ENCODE measurements at regions not wholly inside any gene's neighbourhood (a gene's known extent, or its start where the extent isn't known, plus 50 kb on each side); places are given as distances from the start of the nearest gene placed in this dataset.
"Not testable (repeated sequence)": the region's sequence is repeated elsewhere in the genome, so short reads cannot be mapped to it uniquely, and the experiment has no call there.

DNA sequence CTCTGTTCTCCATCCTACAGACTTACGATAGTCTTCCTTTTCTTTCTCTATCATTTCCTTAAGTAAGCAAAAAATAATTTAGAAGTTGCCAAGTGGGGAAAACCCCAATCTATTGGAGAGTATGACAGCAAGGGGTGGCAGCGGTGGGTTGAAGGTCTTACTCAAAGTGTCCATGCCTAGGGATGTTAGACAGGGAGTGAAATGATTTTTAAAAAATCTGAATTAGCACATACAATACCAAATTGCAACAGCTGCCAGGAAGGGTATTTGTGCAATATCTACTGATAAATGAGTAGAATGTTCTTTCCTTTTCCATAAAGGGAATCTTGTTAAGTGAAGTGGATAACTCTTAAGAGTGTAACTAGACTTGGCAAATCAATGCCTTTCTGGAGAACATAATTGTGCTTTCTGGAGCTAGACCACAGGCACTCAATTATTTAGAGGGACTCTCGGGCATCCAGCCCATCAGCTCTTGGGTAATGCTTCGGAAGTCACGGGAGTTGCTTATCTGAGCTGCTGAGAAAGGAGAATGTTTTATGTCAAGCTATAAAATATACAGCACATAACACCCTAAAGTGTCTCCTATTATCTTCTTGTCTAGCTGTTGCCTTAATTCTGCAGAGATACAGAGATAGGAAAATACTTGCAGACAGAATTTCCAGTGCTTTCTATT, 151.5 kb downstream of the KCNJ2 start:
- peak; percentile 64 for DNase-seq (ENCODE audit: low read depth, low spot score)

DNA sequence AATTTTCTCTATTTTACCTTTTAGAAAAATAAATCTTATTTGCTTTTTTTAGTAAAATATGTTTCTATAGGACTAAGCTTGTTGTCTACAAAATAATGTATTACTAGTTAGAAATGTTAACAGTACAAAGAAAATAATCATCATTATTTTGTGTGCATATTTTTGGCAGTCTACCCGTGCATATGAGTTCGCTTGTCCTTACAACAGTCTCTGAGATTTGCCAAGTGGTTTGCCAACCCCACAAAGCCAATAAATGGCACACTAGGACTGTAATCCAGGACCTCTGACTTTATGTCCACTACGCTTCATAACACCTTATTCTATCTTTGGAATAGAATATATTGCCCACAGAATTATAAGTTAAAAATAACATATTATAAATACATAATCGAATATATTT, 152.0 kb downstream of the KCNJ2 start:
- DNase-seq (ENCODE audit: low read depth, low spot score): no peak

DNA sequence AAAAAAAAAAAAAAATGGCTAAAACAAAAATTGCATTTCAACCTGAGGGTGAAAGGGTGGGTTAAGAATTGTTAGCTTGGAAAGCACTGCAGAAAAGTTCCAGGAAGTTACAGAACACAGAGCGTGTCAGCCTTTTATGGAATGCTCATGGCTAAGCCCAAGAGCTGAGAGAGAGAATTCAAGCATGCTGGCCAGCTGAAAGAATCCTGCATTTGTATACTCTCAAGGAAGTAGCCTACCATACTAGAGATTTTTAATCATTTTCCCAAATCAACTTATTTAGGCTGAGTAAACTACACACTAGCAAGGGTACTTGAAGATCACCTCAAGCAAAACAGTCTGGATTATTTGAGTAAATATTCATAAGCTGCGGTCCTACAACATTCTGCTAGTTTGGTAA, 153.9 kb downstream of the KCNJ2 start:
- no peak for DNase-seq (ENCODE audit: low read depth, low spot score)

DNA sequence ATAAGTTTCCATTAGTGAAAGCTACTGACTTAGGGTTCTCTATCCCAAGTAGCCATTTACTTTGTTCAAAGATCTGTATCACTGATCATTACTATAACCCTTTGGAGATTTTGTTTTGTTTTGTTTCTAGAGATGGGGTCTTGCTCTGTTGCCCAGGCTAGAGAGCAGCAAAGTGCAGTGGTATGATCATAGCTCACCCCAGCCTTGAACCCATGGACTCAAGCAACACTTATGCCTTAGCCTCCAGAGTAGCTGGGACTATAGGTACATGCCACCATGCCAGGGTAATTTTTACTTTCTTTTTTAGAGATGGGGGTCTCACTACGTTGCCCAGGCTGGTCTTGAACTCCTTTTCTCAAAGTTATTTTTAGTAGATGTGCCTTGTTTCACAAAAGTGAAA, 154.7 kb downstream of the KCNJ2 start:
- DNase-seq (ENCODE audit: low read depth, low spot score): no peak

DNA sequence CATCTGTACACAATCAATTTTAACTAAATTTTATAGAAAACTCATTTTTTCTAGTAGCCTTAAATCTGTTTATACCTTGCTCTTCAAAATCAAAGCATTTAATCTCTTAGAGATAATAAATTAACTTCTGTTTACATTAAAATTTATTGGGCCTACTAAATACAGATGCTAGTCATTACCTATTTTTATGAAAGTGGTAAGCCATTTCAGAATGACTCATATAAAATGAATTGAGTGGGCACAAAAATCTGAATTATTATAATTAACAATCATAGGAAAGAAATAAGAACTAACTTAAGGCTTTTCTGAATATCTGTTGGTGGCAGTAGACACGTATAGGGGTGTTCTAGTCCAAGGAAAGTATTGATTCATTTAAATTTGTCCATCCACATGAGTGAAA, 157.9 kb downstream of the KCNJ2 start:
- DNase-seq (ENCODE audit: low read depth, low spot score): no peak

DNA sequence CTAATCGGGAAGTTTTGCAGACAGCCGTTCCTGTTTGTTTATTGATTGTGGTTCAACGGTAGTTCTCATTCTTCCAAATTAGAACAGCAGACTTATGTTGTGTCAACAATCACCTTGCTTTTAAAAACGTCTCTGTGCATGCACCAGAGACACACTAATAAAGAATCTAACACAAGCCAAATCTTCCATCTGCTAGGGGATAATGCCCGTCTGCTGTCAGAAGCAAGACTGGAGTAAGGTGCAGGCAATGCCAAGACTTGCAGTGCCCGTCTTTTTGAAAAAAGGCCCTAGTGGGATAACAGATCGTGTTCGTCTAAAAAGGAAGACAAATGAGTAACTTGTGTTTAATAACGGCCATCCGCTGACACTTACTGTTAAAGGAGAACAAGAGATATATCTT, 158.4 kb downstream of the KCNJ2 start:
- DNase-seq (ENCODE audit: low read depth, low spot score): no peak

DNA sequence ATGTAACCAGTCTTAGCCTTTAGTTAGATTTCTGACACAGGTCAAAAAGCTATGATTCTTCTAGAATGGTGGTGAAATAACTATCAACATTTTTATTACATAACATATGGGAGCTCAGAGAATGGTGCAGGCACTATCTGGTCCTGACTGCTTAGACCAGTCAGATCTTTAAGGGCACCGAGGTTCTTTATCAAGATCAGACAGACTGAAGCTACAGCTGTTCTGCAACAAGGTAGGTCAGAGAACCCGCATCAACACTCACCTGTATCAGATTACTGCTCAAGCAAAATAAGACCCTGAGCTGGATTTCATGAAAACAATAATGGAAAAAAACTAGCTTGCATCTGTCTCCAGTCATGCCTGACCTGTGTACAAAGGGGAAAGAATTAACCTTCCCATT, 160.4 kb downstream of the KCNJ2 start:
- no peak for DNase-seq (ENCODE audit: low read depth, low spot score)

DNA sequence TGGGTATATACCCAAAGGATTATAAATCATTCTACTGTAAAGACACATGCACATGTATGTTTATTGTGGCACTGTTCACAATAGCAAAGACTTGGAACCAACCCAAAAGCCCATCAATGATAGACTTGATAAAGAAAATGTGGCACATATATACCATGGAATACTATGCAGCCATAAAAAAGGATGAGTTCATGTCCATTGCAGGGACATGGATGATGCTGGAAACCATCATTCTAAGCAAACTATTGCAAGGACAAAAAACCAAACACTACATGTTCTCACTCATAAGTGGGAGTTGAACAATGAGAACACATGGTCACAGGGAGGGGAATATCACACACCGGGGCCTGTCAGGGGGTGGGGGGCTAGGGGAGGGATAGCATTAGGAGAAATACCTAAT, 161.7 kb downstream of the KCNJ2 start:
- not testable (repeated sequence) for DNase-seq (ENCODE audit: low read depth, low spot score)

DNA sequence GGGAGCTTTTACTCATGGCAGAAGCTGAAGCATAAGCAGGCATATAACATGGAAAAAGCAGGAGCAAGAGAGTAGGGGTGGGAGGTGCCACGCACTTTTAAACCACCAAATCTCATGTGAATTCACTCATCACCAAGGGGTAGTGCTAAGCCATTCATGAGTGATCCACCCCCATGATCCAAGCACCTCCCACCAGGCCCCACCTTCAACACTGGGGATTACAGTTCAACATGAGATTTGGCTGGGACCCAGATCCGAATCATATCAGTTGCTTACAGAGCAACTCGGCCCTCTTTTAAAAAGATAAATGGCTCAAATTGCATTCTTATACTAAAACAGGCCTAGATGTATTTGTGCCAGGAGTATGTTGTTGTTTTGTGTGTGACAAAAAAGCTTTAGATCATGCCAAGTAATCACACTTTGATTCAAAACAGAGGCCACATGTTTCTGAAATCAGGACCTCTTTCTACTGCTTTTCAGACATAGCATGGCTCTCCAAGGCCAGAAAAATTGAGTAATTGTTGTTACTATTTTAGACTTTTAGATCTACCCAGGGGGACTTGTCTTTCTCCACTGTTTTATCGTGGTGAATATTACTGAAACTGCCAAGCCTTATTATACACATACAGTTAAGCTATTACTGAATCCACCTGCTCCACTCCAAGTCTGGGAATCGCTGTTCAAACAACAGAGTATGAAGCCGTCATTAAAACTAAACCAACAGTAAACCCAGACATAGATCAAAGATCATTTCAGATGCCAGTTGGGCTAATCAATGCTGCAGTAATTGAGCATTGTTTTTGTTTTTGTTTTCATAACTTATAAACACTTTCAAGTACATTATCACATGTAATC, 163.3 kb downstream of the KCNJ2 start:
- no peak for DNase-seq (ENCODE audit: low read depth, low spot score)

DNA sequence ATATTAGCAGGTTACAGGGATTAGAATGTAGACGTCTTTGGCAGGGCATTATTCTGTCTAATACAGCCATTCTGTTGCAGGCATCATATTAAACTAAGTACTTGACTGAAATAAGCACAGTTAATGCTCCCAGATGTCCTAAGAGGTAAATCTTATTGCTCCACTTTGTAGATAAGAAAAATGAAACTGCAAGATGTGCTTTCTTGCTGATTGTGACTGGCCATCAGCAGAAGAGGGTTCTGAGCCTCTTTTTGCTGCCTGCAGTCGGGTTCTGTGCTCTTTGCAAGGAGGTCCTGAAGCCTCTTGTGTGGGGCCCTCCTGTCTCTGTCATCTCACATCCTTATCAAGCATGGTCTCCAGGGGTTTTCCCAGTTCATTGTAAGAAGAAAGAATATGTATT, 167.1 kb downstream of the KCNJ2 start:
- DNase-seq (ENCODE audit: low read depth, low spot score): no peak

DNA sequence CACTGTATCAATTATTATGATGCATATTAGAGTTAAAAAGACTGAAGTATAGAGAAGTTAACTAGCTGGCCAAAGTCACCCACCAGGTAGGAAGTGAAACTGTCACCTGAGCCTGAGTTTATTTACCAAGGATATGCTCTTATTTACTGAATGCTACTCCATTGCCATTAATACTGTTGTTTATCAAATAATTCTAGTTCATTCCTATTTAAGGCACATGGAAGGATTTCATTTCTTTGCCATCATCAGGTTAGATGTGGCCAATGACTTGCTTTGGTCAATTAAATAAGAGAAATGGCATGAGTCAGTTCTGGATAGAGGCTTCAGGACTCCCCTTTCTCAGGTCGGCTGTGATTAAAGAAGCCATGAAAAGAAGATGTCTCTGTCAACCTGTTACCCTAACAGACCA, 169.6 kb downstream of the KCNJ2 start:
- no peak for DNase-seq (ENCODE audit: low read depth, low spot score)

DNA sequence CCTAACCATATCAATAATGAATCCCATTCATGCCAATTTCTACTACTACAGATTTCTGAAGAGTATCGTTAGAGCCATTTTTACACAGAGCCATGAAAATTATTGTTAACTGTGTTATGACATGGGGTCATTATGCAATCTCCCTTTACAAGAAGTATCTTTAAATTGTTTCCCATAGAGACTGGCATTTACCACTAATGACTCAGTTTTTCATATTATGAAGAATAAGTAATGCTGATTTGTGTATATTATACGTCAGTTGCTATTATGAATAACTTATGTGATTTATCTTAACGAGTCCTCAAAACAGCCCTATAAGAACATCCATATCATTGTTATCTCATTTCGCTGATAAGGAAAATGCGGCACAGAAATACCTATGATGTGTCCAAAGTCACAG, 173.8 kb downstream of the KCNJ2 start:
- DNase-seq (ENCODE audit: low read depth, low spot score): no peak

DNA sequence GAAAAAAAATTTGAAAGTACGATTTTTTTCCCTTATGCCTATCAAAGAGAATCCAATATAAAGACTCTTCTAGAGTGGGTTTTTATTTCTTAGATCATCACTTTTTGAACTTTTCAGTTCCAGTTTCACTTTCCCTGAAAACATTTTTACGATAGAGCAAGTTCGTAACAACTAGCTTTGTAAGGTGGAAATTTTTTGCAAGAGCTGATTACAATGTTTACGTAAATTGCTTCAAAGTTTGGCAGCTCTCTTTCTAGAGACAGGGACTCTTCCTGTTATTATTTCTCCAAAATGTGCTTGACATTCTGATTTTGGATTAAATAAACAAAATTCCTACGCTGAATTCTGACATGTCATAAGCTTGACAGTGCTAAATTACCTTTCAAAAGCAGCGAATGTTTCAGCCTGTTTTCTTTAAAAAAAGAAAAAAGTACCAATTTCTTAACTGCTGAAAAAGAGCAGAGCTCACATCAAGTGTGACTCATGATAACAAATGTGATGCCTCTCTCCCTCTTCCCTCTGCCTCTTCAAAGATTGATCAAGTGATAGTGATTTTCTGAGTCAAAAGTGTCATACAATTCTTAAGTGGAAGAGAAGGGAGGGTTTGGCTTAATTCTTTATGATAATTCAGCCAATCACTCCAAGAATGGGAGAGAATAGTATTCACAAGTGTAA, 175.2 kb downstream of the KCNJ2 start:
- no peak for DNase-seq (ENCODE audit: low read depth, low spot score)

DNA sequence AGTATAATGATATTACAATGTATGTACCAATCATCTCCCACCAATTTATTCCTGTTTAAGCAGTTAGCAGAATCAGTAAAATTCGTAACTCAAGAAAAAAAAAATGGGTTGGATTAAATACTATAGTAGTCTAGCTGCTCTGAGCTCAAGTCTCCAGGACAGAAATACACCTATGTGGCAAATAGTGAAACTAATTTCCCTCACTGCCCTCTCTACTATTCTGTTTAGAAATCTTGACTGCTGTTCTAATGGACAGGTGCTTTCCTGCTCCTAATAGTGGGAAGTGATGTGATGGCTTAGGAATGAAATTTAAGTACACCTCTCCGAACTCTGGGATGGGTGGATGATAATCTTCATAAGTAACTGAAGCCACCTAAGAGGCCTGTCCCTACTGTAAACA, 175.7 kb downstream of the KCNJ2 start:
- no peak for DNase-seq (ENCODE audit: low read depth, low spot score)

DNA sequence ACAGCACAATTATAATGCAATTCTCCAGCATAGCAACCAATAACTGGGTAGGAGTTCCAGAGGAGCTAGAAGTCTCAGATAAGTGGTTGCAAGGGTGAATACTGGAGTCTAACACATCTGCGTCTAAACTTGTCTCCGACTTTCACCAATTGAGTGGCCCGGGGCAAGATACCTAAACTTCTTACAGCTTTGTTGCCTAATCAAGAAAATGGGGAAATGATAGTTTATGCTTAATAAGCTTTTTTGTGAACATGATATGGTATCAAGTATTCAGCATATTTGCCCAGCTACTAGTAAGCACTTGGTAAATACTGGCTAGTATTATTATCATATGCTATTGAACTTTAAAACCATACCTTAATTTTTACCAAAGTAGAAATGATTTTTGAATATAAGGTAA, 183.5 kb downstream of the KCNJ2 start:
- DNase-seq (ENCODE audit: low read depth, low spot score): no peak

DNA sequence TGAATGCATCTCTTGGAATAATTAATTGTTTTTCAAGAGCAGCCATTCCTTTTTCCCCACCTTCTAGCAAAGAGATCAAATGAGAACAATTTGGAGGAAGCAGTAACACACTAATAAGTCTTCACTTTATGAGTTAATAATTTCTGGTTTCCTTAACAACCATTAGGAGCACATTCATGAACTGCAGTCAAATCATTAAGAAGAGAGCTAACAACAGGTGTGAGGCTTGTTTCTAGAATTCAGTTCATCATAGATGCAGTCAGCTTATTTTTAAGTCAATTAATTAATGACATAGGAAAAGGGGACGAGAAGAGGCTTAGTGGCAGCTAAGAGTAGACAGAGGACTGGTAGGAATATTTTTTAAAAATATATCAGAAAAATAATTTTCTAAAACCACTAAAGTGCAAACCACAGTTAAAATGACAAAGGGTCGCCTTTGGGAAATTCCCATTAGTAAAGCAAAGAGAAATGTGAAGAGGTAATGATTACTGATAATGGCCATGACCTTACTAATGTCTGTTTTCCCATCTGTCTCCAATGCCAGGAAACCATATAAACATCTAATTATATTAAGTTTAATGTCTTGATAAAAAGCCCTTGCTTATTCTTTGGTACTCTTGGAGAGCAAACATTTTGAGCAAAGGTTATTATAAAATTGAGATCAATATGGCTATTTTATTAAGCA, 184.2 kb downstream of the KCNJ2 start:
- no peak for DNase-seq (ENCODE audit: low read depth, low spot score)

DNA sequence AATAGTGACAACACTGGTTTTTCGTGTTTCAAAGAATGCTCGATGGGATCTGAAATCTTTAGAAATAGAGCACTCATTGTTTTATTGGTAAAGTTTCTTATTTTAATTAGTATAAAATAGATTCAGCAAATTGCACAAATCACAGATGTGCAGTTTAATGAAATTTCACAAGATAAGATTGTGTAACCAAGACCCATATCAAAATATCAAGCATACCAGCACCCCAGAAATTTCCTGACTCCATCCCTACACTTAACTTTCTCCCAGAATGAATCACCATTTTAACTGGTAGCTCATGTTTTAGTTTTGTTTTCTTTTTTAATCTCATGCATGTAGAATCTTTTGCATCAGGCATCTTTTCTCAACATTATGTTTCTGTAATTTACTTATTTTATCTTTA, 185.9 kb downstream of the KCNJ2 start:
- DNase-seq (ENCODE audit: low read depth, low spot score): no peak

DNA sequence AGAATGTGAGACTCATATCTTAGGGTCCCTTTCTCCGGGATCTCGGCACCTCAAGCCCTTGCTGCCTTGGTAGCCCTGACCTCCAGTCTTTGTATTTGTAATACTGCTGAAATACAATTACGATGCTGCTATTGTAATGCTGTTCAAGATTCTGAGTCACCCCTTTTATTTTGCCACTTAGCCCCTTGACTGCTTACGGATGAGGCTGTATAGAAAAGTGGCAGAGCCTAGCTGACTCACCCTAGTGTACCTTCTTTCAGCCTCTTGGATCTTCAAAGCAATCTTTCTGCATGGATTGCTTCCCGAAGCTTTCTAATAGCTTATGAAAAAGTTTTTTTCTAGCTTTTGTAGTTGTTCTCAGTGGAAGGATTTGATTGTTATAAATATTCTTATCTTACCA, 187.9 kb downstream of the KCNJ2 start:
- DNase-seq (ENCODE audit: low read depth, low spot score): peak; percentile 73

DNA sequence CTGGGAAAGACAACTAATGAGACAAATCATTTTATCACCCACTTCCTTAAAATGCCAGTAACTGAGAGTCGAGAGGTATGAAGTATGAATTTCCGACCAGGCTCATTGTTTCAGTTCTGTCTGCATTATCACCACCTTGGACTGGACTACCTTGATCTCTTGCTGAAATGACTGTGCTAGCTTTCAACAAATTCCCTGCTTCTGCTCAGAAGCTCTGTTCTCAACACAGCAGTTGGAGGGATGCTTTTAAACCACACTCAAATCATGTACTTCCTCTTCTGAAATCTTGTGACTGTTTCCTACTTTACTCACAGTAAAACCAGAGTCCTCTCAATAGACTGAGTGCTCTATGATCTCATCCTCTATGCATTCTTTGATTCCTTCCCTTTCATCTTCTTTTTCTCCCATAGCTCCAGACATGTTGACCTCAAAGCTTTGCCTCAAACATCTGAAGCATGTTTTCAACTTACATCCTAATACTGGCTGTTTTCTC, 195.8 kb downstream of the KCNJ2 start:
- DNase-seq (ENCODE audit: low read depth, low spot score): peak; percentile 85

DNA sequence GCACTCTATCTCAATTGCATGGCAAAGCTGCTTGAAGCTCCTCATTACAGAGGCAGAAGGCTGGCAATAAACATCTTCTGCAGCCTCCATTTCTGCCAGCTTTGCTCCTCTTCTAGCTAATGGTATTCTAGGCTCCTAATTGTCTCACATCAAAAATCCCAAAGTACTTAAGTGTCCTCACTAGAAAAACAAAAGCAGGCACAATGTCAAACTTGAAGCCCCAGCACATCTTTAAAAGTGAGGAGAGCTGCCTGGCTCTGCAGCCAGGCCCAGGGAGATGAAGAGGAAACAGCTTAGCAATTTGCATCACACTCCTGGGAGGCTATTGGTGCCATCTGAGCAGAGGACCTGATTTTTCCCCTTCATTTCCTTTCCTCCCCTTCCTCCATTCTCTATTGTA, 197.1 kb downstream of the KCNJ2 start:
- DNase-seq (ENCODE audit: low read depth, low spot score): peak; percentile 4

DNA sequence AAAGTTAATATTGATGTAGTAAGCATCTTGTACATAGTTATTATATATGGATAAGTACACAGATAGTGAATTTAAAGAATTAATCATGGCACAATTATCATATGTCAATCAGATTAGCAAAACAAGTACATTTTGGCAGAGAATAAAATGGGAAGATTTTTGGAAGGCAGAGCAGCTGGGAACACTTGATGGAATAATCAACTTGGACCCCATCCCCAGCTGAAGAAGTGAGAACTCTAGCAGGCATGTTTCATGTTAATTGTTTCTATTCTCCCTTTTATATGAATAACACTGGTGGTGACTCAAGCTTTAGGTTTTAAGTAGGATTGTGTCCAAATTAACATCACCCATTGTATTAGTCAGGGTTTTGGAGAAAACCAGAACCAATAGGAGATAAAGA, 198.7 kb downstream of the KCNJ2 start:
- peak; percentile 8 for DNase-seq (ENCODE audit: low read depth, low spot score)

DNA sequence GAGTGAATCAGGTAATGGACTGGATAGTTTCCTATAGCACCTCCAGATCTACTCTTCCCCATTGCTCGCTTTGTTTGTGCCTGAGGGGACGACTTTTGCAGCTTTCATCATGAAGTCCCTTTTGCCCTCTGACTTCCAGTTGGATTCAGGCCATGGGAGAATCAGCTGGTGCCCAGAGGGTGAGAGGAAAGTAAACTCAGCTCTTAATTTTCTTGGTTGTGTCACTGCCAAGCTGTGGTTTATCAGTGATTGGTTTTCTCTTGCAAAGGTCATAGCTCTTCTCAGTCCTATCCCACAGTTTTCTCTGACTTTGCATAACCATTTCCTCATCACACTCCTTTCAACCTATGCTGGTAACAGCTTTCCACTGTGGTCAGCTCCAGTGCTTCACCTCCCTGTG, 200.1 kb downstream of the KCNJ2 start:
- peak; percentile 16 for DNase-seq (ENCODE audit: low read depth, low spot score)
